Heart right ventricle (tissue), 16 donors: ENCODE measurements at regions not wholly inside any gene's neighbourhood (a gene's known extent, or its start where the extent isn't known, plus 50 kb on each side); places are given as distances from the start of the nearest gene placed in this dataset.

Source experiments
- ATAC-seq, 8 donors: fragments of 200-7000 bp; cut with Tn5 transposase; one replicate each; pipeline ENCODE4 v1.9.1; 2020; ENCODE audit warnings: mild to moderate bottlenecking in 8 of 8, moderate library complexity in 8 of 8, moderate number of reproducible peaks in 1 of 8
- DNase-seq, 2 donors: peaks; one replicate each; pipeline ENCODE4 v3.0.0-alpha.2; 2020
- H3K27ac ChIP-seq, 10 donors: fragments of 200-600 bp; sonication (generic) in 2 of 10; one replicate each; pipeline versions ENCODE4 v1.5.0 to v1.8.0; 2020 to 2022; ENCODE audit warnings: mild to moderate bottlenecking in 3 of 10
- H3K27me3 ChIP-seq, 7 donors: fragments of 200-600 bp; one replicate each; pipeline ENCODE4 v1.8.0; 2021 to 2022; ENCODE audit warnings: mild to moderate bottlenecking in 2 of 7
- H3K36me3 ChIP-seq, 9 donors: fragments of 200-600 bp; sonication (generic) in 1 of 9; one replicate each; pipeline versions ENCODE4 v1.5.0 to v1.8.0; 2020 to 2022; ENCODE audit warnings: mild to moderate bottlenecking in 2 of 9
- H3K4me1 ChIP-seq, 9 donors: fragments of 200-600 bp; sonication (generic) in 1 of 9; one replicate each; pipeline versions ENCODE4 v1.5.0 to v1.8.0; 2020 to 2022; ENCODE audit warnings: mild to moderate bottlenecking in 4 of 9
- H3K4me3 ChIP-seq, 10 donors: fragments of 200-600 bp; sonication (generic) in 2 of 10; one replicate each; pipeline versions ENCODE4 v1.5.0 to v1.8.0; 2020 to 2022; ENCODE audit warnings: mild to moderate bottlenecking in 7 of 10, moderate library complexity in 2 of 10
- H3K9me3 ChIP-seq, 11 donors: fragments of 200-600 bp in 10 of 11; sonication (generic) in 2 of 11; one replicate each; pipeline versions ENCODE4 v1.5.0 to v1.8.0; 2013 to 2022; ENCODE audit warnings: mild to moderate bottlenecking in 2 of 11, control low read depth in 1 of 11, moderate library complexity in 1 of 11
- CTCF ChIP-seq, 9 donors: fragments of 200-600 bp; sonication (generic) in 2 of 9; IDR thresholded peaks; one replicate each; pipeline versions ENCODE4 v1.5.0 to v1.8.0; 2021 to 2022; ENCODE audit warnings: antibody characterized with exemption in 9 of 9, mild to moderate bottlenecking in 5 of 9, moderate library complexity in 1 of 9
- WGBS, 2 donors: extraction: QIAGEN DNeasy Blood & Tissue Kit; methylation state at CpG; one replicate each; pipeline ENCODE4 v1.1.7; 2013; ENCODE audit warnings: inconsistent platforms in 1 of 2; 5-methylcytosine and 5-hydroxymethylcytosine counted together
- intact Hi-C, 10 donors: fragments of 100-400 bp; cut with DNase I; formaldehyde crosslinking; loops; one replicate each; pipeline versions ENCODE4 v1.11.1 to v1.14.2; 2022
- donor health status: Arrhythmogenic right ventricular cardiomyopathy.
- donor health status: ischemic (EF 13 %, LVEDD 7.1; RV severe dilation, severe dysfunction).
- donor health status: healthy with polysubstance abuse.
- donor health status: DM: no; HTN: yes; CAD: no.
- donor health status: DM: no; HTN: no; CAD: no.
- donor health status: ischemic (EF 25% LVEDD 6.9; RV normal size, moderate dysfunction).
- donor health status: ischemic (EF 25% LVEDD 5.7; RV mildly dilated, moderate dysfunction).
- donor health status: healthy.
- donor health status: DM: yes; HTN: yes; CAD: no.
- donor health status: Ischemic cardiomyopathy.
- donor health status: ischemic (EF 35%, LVEDD 5.7; RV mildly dilated, moderate dysfunction).
- donor health status: nonischemic (EF 11% LVEDD 7.7; RV severe dilation, severe dysfunction).
- donor health status: DM: yes; HTN: yes; CAD: no.
- donor health status: PGD.
- donor health status: ischemic (EF 29% LVEDD 5.4; RV normal size, mild dysfunction).
- donor health status: nonischemic (EF 23%, LVEDD 6.1; RV moderate dilation, normal function).

GRCh38 chr5:109938453-109938852 lies 248.7 kb downstream of the MAN2A1 start:
- Histone ChIP-seq H3K9me3 (peaks cover 0 to 18% (median 3%) of the 10 kb centered on the region in 11 donors), H3K4me3 (no peak overlapping the region), H3K27me3 (peaks cover 0 to 24% (median 14%) of the 10 kb centered on the region in 7 donors), H3K36me3 (no peaks in the 10 kb centered on the region), H3K27ac (no peak overlapping the region), H3K4me1 (no peaks in the 10 kb centered on the region)
- 62 to 80% methylated on average over 2 of the region's 2 CpGs for WGBS, 2 donors
- ATAC-seq (no peak), DNase-seq (no peak)
- no peak for TF ChIP-seq CTCF (IDR thresholded peaks at IDR 0.05)
- intact Hi-C loops = no loop called here

GRCh38 chr5:109939116-109939682 lies 249.5 kb downstream of the MAN2A1 start:
- Histone ChIP-seq H3K27me3 (peaks cover 0 to 27% (median 14%) of the 10 kb centered on the region in 7 donors), H3K36me3 (no peaks in the 10 kb centered on the region), H3K4me1 (no peaks in the 10 kb centered on the region), H3K9me3 (peaks cover 0 to 18% (median 3%) of the 10 kb centered on the region in 11 donors), H3K27ac (no peak overlapping the region), H3K4me3 (no peak overlapping the region)
- intact Hi-C loops = no loop called here
- no peak for TF ChIP-seq CTCF (IDR thresholded peaks at IDR 0.05)
- ATAC-seq (no peak), DNase-seq (no peak)
- WGBS, 2 donors = 83 to 90% methylated on average over 7 of the region's 7 CpGs

DNA sequence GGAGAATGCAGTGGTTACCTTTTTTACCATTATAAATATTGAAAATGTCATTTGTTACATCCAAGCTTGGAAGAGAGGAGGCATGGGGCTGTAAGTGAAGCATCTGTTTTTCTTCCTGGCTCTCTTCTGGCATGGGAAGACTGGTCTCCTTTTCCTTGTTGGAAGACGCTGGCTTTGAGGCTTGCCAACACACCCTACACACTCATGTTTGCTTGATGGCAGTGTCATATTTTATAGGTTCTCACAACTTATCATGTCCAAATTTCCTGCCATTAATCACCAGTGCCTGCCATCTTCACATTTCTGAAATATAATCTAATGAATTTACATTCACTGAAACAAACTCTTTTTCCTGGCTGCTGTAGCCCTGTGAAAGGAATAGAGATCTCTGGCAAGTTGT lies 252.9 kb downstream of the MAN2A1 start:
- intact Hi-C loops = no loop called here
- Histone ChIP-seq H3K27ac (no peak overlapping the region), H3K4me1 (no peaks in the 10 kb centered on the region), H3K9me3 (peaks cover 0 to 18% (median 3%) of the 10 kb centered on the region in 11 donors), H3K36me3 (no peaks in the 10 kb centered on the region), H3K4me3 (no peak overlapping the region), H3K27me3 (peaks cover 0 to 50% (median 6%) of the 10 kb centered on the region in 7 donors)
- WGBS, 2 donors = 63 to 65% methylated on average over 1 of the region's 1 CpG
- TF ChIP-seq CTCF (IDR thresholded peaks at IDR 0.05) = no peak
- no peak for ATAC-seq
- DNase-seq = no peak

- no peak for DNase-seq
- no peak for TF ChIP-seq CTCF (IDR thresholded peaks at IDR 0.05)
- Histone ChIP-seq H3K36me3 (no peaks in the 10 kb centered on the region), H3K27ac (no peak overlapping the region), H3K27me3 (peaks cover 0 to 46% (median 4%) of the 10 kb centered on the region in 7 donors), H3K4me1 (no peaks in the 10 kb centered on the region), H3K9me3 (peaks cover 0 to 18% (median 3%) of the 10 kb centered on the region in 11 donors), H3K4me3 (no peak overlapping the region)
- WGBS, 2 donors = 70 to 85% methylated on average over 3 of the region's 3 CpGs
- no peak for ATAC-seq
- intact Hi-C loops = no loop called here
Measured at GRCh38 chr5:109943701-109944235, 254.0 kb downstream of the MAN2A1 start.
